Thoracic aorta (tissue), 2 donors: ENCODE measurements at regions not wholly inside any gene's neighbourhood (a gene's known extent, or its start where the extent isn't known, plus 50 kb on each side); places are given as distances from the start of the nearest gene placed in this dataset.

Experiments
- ATAC-seq: fragments of 150-250 bp; one replicate; pipeline ENCODE4 v1.8.0; 2017; ENCODE audit warnings: low read depth; ENCODE audit not compliant: insufficient number of reproducible peaks, low FRiP score
- DNase-seq: peaks from one replicate; pipeline ENCODE4 v3.0.0-alpha.2; 2020; ENCODE audit warnings: low spot score
- H3K27ac ChIP-seq, 2 donors: fragments of 200-600 bp; sonication (generic); 1 replicate in 1 of 2; 2 replicates in 1 of 2; pipeline ENCODE4 v1.5.1; 2016; ENCODE audit warnings: mild to moderate bottlenecking in 2 of 2, moderate library complexity in 2 of 2
- H3K27me3 ChIP-seq: fragments of 200-600 bp; sonication (generic); replicated peaks from 2 replicates; pipeline ENCODE4 v1.6.0; 2016; ENCODE audit warnings: mild to moderate bottlenecking; ENCODE audit not compliant: insufficient read depth
- H3K36me3 ChIP-seq: fragments of 200-600 bp; sonication (generic); one replicate; pipeline ENCODE4 v1.5.1; 2016
- H3K4me1 ChIP-seq, 2 donors: fragments of 200-600 bp; sonication (generic); 1 replicate in 1 of 2; 2 replicates in 1 of 2; pipeline versions ENCODE4 v1.5.1 to v1.6.0; 2016; ENCODE audit warnings: low read depth in 2 of 2, mild to moderate bottlenecking in 1 of 2; ENCODE audit not compliant: control insufficient read depth in 1 of 2
- H3K4me3 ChIP-seq: fragments of 200-600 bp; sonication (generic); 2 replicates; pipeline ENCODE4 v1.5.1; 2016; ENCODE audit warnings: mild to moderate bottlenecking
- H3K9me3 ChIP-seq: fragments of 200-600 bp; sonication (generic); 2 replicates; pipeline ENCODE4 v1.5.1; 2016
- TF ChIP-seq, protein P1 (sequence below): fragments of 200-600 bp; sonication (generic); IDR thresholded peaks from one replicate; pipeline ENCODE4 v1.5.1; 2019; ENCODE audit warnings: antibody characterized with exemption

DNA sequence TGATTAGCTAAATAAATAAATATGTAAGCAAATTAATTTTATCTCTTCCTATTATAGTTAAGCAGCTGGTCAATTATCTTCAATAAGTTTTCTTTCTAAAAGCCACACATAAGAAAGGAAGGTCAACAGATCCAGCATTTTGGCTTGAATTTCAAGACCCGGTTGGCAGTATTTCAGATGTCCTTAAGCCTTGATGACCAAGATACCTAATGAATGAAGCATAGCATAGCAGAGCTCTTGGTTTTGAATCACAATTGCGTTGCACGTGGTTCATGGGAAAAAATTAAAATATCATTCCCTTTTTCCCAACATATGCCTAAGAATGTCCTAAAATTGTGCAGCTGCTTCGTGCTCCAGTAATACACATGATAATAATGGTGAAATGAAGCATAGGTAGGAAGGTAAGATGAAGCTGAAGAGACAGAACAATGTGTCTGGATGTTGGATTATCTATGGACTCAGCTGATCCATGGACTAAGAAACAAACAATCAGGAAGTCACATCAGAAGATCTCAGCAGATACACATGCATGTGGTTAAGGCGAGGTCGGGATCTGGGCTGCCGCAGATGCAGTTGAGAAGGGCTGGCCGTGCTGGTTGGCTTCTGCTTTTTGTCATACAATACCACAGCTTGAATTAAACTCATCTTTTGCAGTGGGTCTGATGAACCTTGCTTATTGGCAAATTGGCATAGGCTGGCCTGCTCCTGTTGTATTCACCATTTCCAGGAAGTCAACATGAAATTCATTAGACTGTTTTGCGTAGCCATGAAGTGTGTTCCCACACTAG lies 284.9 kb upstream of the RUNX1 start:
- H3K27me3 ChIP-seq = no peaks in the 10 kb centered on the region
- no peak overlapping the region for H3K4me3 ChIP-seq
- no peak for ATAC-seq
- H3K9me3 ChIP-seq = no peaks in the 10 kb centered on the region
- peaks cover 8 to 22% of the 10 kb centered on the region in 2 donors for H3K4me1 ChIP-seq
- DNase-seq = no peak
- no peak overlapping the region for H3K27ac ChIP-seq
- no peaks in the 10 kb centered on the region for H3K36me3 ChIP-seq
- TF ChIP-seq, protein P1, sequence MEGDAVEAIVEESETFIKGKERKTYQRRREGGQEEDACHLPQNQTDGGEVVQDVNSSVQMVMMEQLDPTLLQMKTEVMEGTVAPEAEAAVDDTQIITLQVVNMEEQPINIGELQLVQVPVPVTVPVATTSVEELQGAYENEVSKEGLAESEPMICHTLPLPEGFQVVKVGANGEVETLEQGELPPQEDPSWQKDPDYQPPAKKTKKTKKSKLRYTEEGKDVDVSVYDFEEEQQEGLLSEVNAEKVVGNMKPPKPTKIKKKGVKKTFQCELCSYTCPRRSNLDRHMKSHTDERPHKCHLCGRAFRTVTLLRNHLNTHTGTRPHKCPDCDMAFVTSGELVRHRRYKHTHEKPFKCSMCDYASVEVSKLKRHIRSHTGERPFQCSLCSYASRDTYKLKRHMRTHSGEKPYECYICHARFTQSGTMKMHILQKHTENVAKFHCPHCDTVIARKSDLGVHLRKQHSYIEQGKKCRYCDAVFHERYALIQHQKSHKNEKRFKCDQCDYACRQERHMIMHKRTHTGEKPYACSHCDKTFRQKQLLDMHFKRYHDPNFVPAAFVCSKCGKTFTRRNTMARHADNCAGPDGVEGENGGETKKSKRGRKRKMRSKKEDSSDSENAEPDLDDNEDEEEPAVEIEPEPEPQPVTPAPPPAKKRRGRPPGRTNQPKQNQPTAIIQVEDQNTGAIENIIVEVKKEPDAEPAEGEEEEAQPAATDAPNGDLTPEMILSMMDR = no peak

DNA sequence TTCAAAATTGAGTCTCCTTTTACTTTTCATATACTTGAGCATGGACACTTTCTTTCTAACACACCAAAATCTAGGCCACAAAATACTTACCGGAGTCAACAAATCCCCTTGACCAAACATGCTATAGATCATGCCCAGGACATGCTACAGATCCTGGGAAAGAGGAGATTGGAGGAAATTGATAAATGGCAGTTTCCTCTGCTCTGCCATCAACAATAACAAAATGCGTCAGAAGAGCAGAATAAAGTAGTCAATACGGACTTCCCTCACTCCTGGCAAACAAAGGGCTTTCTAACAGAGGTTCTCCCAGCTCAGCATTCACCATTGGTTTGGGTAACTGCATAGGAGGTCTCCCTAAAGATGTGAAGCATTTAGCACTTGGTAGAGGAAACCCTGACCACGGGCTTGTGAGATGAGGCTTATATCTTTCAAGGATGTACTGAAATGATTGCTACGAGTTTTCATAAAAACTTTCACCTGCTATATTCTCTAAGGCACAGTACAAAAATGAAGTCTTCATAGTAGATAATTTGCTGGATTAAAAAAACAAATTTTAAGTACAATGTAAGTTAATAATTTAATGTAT lies 283.8 kb upstream of the RUNX1 start:
- H3K36me3 ChIP-seq = no peaks in the 10 kb centered on the region
- H3K4me3 ChIP-seq = no peak overlapping the region
- H3K9me3 ChIP-seq = no peaks in the 10 kb centered on the region
- no peak overlapping the region for H3K27ac ChIP-seq
- no peak for ATAC-seq
- H3K4me1 ChIP-seq = peaks cover 8 to 28% of the 10 kb centered on the region in 2 donors
- H3K27me3 ChIP-seq = no peaks in the 10 kb centered on the region
- TF ChIP-seq, protein P1 = no peak
- DNase-seq = no peak

DNA sequence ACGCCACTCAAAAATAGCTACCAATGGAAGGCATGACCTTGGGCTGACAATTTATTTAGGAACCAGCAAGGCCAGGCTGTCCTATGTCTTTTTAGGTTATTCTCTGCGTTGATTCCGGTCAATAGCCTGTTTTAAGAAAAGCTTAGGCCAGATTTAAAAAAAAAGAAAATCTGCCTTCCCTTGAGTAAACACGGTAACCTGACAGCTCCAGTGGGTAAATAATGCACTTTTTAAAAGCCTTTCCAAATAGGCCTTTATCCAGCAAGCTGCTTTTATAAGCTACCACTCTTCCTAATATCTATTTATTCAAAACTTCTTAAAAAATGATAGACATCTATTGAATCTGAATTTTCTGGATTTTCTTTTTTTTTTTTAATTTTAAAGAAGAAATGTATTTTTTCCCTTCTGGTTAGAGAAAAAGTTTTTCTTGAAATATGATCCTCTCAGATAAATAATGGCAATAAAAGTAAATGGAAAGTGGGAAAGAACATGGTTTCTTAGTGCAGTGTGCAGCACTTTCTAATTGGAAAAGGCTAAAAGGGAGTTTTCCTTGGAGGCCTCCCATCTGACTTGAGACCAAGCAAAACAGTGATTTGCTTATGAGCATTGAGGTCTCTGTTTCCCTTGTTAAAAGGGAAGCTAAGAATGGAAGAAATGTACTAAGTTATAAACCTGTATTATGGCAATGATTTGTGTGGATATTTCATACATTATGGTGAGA lies 281.0 kb upstream of the RUNX1 start:
- H3K9me3 ChIP-seq = no peaks in the 10 kb centered on the region
- DNase-seq = no peak
- no peak for ATAC-seq
- H3K4me1 ChIP-seq = peaks cover 9 to 34% of the 10 kb centered on the region in 2 donors
- H3K27ac ChIP-seq = peak overlapping the region; percentile 27 to 33
- no peaks in the 10 kb centered on the region for H3K27me3 ChIP-seq
- H3K36me3 ChIP-seq = no peaks in the 10 kb centered on the region
- no peak overlapping the region for H3K4me3 ChIP-seq
- TF ChIP-seq, protein P1 = no peak

DNA sequence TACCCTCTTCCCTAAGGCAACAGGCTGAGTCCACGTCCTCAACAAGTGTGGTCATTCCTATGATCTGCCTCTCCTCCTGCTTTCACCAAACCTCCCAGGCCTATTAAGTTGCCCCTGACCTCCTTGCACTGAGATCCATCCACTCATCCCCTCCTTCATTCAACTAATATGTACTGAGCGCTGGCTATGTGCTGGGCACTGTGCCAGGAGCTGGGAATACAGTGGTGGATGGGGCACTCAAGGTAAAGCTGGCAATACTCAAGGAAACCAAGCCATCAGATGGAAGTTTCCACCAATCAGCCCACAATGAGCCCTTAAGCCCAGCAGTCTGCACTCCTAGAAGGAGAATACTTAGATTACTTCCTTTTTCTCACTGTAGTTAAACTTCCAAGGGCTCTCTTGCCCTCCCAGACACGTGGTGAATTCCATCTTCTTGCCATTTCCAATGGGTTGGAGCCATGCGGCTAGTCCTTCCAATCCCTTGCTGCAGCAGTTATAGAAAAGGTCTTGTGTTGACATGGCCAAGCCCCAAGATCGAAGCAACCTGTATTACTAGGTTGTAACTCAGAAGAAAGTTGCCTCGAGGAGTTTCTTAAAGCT lies 279.9 kb upstream of the RUNX1 start:
- Histone ChIP-seq H3K9me3 (no peaks in the 10 kb centered on the region), H3K27ac (no peak overlapping the region), H3K4me1 (peaks cover 17 to 45% of the 10 kb centered on the region in 2 donors), H3K27me3 (no peaks in the 10 kb centered on the region), H3K36me3 (no peaks in the 10 kb centered on the region), H3K4me3 (no peak overlapping the region)
- DNase-seq = no peak
- TF ChIP-seq, protein P1 = no peak
- ATAC-seq = no peak

DNA sequence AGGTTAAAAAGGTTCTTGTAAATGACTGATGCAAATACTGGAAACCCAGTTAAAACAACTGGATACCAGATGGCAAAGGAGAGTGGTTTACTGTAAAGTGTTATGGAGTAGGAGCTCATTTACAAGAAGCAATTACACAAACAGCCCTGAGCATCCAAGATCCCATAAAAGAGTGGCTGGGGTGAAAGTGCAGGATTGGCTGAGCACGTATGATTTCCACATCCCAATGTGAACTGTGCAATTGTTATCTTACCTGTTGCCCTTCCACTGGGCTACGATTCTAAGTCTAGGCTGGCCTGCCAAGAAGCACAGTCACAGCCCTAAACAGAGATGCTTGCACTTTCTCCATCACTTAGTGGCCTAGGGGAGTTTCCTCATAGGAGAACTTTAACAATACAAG lies 277.6 kb upstream of the RUNX1 start:
- Histone ChIP-seq H3K4me1 (peaks cover 24 to 58% of the 10 kb centered on the region in 2 donors), H3K27ac (no peak overlapping the region), H3K36me3 (no peaks in the 10 kb centered on the region), H3K9me3 (no peaks in the 10 kb centered on the region), H3K4me3 (no peak overlapping the region), H3K27me3 (no peaks in the 10 kb centered on the region)
- ATAC-seq (no peak), DNase-seq (no peak)
- TF ChIP-seq, protein P1 = no peak
